ENCODE measurements at regions not wholly inside any gene's neighbourhood (a gene's known extent, or its start where the extent isn't known, plus 50 kb on each side); places are given as distances from the start of the nearest gene placed in this dataset.

DNA sequence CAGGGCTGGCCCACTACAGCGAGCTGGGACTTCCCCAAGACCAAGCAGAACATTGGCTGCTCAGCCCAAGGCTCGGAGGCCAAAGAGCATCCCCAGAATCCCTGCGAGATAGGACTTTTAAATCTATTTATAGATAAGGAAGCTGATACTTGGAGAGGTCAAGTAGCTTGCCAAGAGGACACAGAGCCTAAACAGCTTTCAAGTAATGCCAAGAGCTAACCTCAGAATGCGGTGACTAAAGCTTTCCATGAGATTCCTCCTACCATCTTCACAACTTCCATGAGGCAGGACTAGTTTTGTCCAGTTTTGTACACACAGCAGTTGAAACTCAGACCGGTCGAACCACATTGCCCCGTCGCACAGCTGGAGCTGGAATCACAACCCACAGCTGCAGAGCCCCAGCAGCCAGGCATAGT lies 168.1 kb upstream of the TOP1 start:
- H3K9me3 ChIP-seq (ENCODE audit: insufficient read depth in 2 of 2, low read depth in 1 of 2, low read length in 1 of 2): no peaks in the 10 kb centered on the region
- DNase-seq (ENCODE audit: low read depth in 1 of 2, low spot score in 2 of 2) (no peak), FAIRE-seq (no peak)
- H4K91ac ChIP-seq (replicated peaks; ENCODE audit: insufficient read length, low read length): no peak overlapping the region
- no peak overlapping the region for H2BK20ac ChIP-seq (ENCODE audit: low read length)
- H3K23ac ChIP-seq (ENCODE audit: insufficient read length): no peak overlapping the region
- peaks cover 5 to 19% (median 7%) of the 10 kb centered on the region in 4 experiments for H3K4me1 ChIP-seq (replicated peaks in 1 of 4; ENCODE audit: control insufficient read depth in 3 of 4, insufficient read depth in 4 of 4, low read length in 3 of 4)
- no peak overlapping the region for H4K5ac ChIP-seq (ENCODE audit: insufficient read length, low read depth, low read length)
- H3K4me2 ChIP-seq (ENCODE audit: insufficient read depth in 1 of 2, low read depth in 2 of 2, low read length in 2 of 2): no peak overlapping the region
- H2AK5ac ChIP-seq (ENCODE audit: low read depth, low read length): no peak overlapping the region
- H3K27ac ChIP-seq (ENCODE audit: low read depth, low read length): no peak overlapping the region
- no peak overlapping the region for H2BK15ac ChIP-seq (ENCODE audit: low read length)
- no peak overlapping the region for H2AFZ ChIP-seq (ENCODE audit: low read length)
- no peak overlapping the region for H3K4me3 ChIP-seq (ENCODE audit: extremely low read depth in 1 of 4, insufficient read depth in 2 of 4, low read depth in 3 of 4, low read length in 4 of 4)
- no peaks in the 10 kb centered on the region for H3K79me1 ChIP-seq (ENCODE audit: low read depth, low read length)
- ChIA-PET CTCF (ENCODE audit: partially characterized antibody) (interaction anchor here (0.5 to 2.5 kb wide), 6 partner anchors 9 to 106 kb away, joined by 3 to 9 read pairs (median 4); no protein-coding TSS in a partner anchor), POLR2A (ENCODE audit: partially characterized antibody) (no interaction called here)
- H3K18ac ChIP-seq (ENCODE audit: extremely low read depth, low read length): no peak overlapping the region
- no peak overlapping the region for H2BK5ac ChIP-seq (ENCODE audit: low read depth, low read length)
- H3K79me2 ChIP-seq (ENCODE audit: control insufficient read depth in 1 of 2, insufficient read depth in 2 of 2, low read length in 2 of 2): no peaks in the 10 kb centered on the region
- H3K4ac ChIP-seq (replicated peaks; ENCODE audit: insufficient read length, low read depth, low read length): no peak overlapping the region
- no peak overlapping the region for H3K14ac ChIP-seq (ENCODE audit: insufficient read length)
- no peaks in the 10 kb centered on the region; the same call in 1 of the 2 replicates for H3K23me2 ChIP-seq (ENCODE audit: low read depth, low read length)
- H4K20me1 ChIP-seq (replicated peaks in 1 of 2; ENCODE audit: control insufficient read depth in 1 of 2, insufficient read depth in 2 of 2, low read length in 2 of 2): no peaks in the 10 kb centered on the region
- no peak overlapping the region for H3K56ac ChIP-seq (replicated peaks; ENCODE audit: insufficient read length, low read depth, low read length)
- 93% methylated on average over 8 of the region's 8 CpGs; no CpG with 5 or more reads in 1 of the 2 experiments for WGBS, 2 experiments (ENCODE audit: extremely low coverage in 1 of 2, insufficient coverage in 1 of 2, insufficient read length in 1 of 2, insufficient replicate concordance in 2 of 2, low coverage in 1 of 2, low lambda C conversion rate in 2 of 2, missing lambda C conversion rate in 1 of 2)
- no peak overlapping the region; the same call in 1 of the 2 replicates for H4K8ac ChIP-seq (ENCODE audit: extremely low read depth, insufficient read depth, low read length)
- no peak for TF ChIP-seq EP300 (IDR thresholded peaks at IDR 0.05; ENCODE audit: borderline replicate concordance in 1 of 2, low read depth in 2 of 2, low read length in 2 of 2)
- no peak for TF ChIP-seq POU5F1 (IDR thresholded peaks at IDR 0.05; ENCODE audit: low read depth, low read length)
- TF ChIP-seq, protein P1, sequence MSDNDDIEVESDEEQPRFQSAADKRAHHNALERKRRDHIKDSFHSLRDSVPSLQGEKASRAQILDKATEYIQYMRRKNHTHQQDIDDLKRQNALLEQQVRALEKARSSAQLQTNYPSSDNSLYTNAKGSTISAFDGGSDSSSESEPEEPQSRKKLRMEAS (IDR thresholded peaks at IDR 0.05): no peak
- no peak overlapping the region for H2BK120ac ChIP-seq (replicated peaks; ENCODE audit: low read depth, low read length)
- H2BK12ac ChIP-seq (ENCODE audit: low read depth, low read length): no peak overlapping the region
- no peaks in the 10 kb centered on the region for H3K36me3 ChIP-seq (ENCODE audit: control insufficient read depth in 2 of 4, insufficient read depth in 4 of 4, low read length in 3 of 4)
- H3K27me3 ChIP-seq (replicated peaks in 1 of 4; ENCODE audit: control insufficient read depth in 3 of 4, extremely low read depth in 1 of 4, insufficient read depth in 3 of 4, low read length in 3 of 4): no peaks in the 10 kb centered on the region
- H3K9ac ChIP-seq (replicated peaks in 1 of 4; ENCODE audit: extremely low read depth in 1 of 4, low read depth in 3 of 4, low read length in 3 of 4): no peak overlapping the region
